ENCODE measurements at regions not wholly inside any gene's neighbourhood (a gene's known extent, or its start where the extent isn't known, plus 50 kb on each side); places are given as distances from the start of the nearest gene placed in this dataset.

GRCh38 chr15:81680829-81681228, 306.8 kb upstream of the TMC3 start:
- H3K4me1 ChIP-seq (ENCODE audit: low read depth): no peaks in the 10 kb centered on the region
- H3K4me3 ChIP-seq: no peak overlapping the region
- TF ChIP-seq CTCF (IDR thresholded peaks at IDR 0.05; ENCODE audit: low read depth, low read length): no peak
- H3K27ac ChIP-seq: no peak overlapping the region
- no peak for DNase-seq (ENCODE audit: low read depth in 1 of 2, low spot score in 1 of 2)
- no peaks in the 10 kb centered on the region for H3K27me3 ChIP-seq
- no peaks in the 10 kb centered on the region for H3K36me3 ChIP-seq
- no peaks in the 10 kb centered on the region for H3K9me3 ChIP-seq (ENCODE audit: low read depth)

- H3K9me3 ChIP-seq (ENCODE audit: low read depth): no peaks in the 10 kb centered on the region
Observed at GRCh38 chr15:81666839-81667238, 292.8 kb upstream of the TMC3 start.

GRCh38 chr15:81660976-81661375, 287.0 kb upstream of the TMC3 start:
- H3K9me3 ChIP-seq (ENCODE audit: low read depth): no peaks in the 10 kb centered on the region
- peaks cover 3% of the 10 kb centered on the region for H3K36me3 ChIP-seq
- H3K4me3 ChIP-seq: no peak overlapping the region
- H3K27ac ChIP-seq: no peak overlapping the region
- no peaks in the 10 kb centered on the region for H3K4me1 ChIP-seq (ENCODE audit: low read depth)
- no peaks in the 10 kb centered on the region for H3K27me3 ChIP-seq
- no peak for TF ChIP-seq CTCF (IDR thresholded peaks at IDR 0.05; ENCODE audit: low read depth, low read length)
- no peak for DNase-seq (ENCODE audit: low read depth in 1 of 2, low spot score in 1 of 2)

More at GRCh38 chr15:81666839-81667238, 292.8 kb upstream of the TMC3 start:
- Histone ChIP-seq H3K36me3 (no peaks in the 10 kb centered on the region), H3K27me3 (no peaks in the 10 kb centered on the region), H3K27ac (no peak overlapping the region), H3K4me1 (ENCODE audit: low read depth) (no peaks in the 10 kb centered on the region), H3K4me3 (no peak overlapping the region)
- no peak for DNase-seq (ENCODE audit: low read depth in 1 of 2, low spot score in 1 of 2)
- TF ChIP-seq CTCF (IDR thresholded peaks at IDR 0.05; ENCODE audit: low read depth, low read length): no peak

GRCh38 chr15:81653259-81653658, 279.2 kb upstream of the TMC3 start:
- Histone ChIP-seq H3K27ac (no peak overlapping the region), H3K36me3 (peaks cover 3% of the 10 kb centered on the region), H3K27me3 (no peaks in the 10 kb centered on the region), H3K9me3 (ENCODE audit: low read depth) (no peaks in the 10 kb centered on the region), H3K4me1 (ENCODE audit: low read depth) (no peaks in the 10 kb centered on the region), H3K4me3 (no peak overlapping the region)
- TF ChIP-seq CTCF (IDR thresholded peaks at IDR 0.05; ENCODE audit: low read depth, low read length): no peak
- DNase-seq (ENCODE audit: low read depth in 1 of 2, low spot score in 1 of 2): no peak

- no peak overlapping the region for H3K27ac ChIP-seq
- no peaks in the 10 kb centered on the region for H3K36me3 ChIP-seq
- H3K4me3 ChIP-seq: no peak overlapping the region
- no peaks in the 10 kb centered on the region for H3K27me3 ChIP-seq
- no peaks in the 10 kb centered on the region for H3K4me1 ChIP-seq (ENCODE audit: low read depth)
- TF ChIP-seq CTCF (IDR thresholded peaks at IDR 0.05; ENCODE audit: low read depth, low read length): no peak
- no peak for DNase-seq (ENCODE audit: low read depth in 1 of 2, low spot score in 1 of 2)
- peaks cover 2% of the 10 kb centered on the region for H3K9me3 ChIP-seq (ENCODE audit: low read depth)
Observed at GRCh38 chr15:81645470-81645869, 271.5 kb upstream of the TMC3 start.

GRCh38 chr15:81643771-81644170, 269.8 kb upstream of the TMC3 start:
- DNase-seq (ENCODE audit: low read depth in 1 of 2, low spot score in 1 of 2): no peak

More at GRCh38 chr15:81643771-81644170, 269.8 kb upstream of the TMC3 start:
- H3K4me1 ChIP-seq (ENCODE audit: low read depth): no peaks in the 10 kb centered on the region
- peaks cover 2% of the 10 kb centered on the region for H3K9me3 ChIP-seq (ENCODE audit: low read depth)
- no peak overlapping the region for H3K4me3 ChIP-seq
- no peak overlapping the region for H3K27ac ChIP-seq
- no peaks in the 10 kb centered on the region for H3K27me3 ChIP-seq
- TF ChIP-seq CTCF (IDR thresholded peaks at IDR 0.05; ENCODE audit: low read depth, low read length): no peak
- H3K36me3 ChIP-seq: no peaks in the 10 kb centered on the region

Data from cardiac muscle cell (in vitro differentiated cells and primary cell).